ENCODE measurements at regions not wholly inside any gene's neighbourhood (a gene's known extent, or its start where the extent isn't known, plus 50 kb on each side); places are given as distances from the start of the nearest gene placed in this dataset.
A peak's percentile ranks its signal among the peaks of the same experiment; 100 is the strongest.

- Histone ChIP-seq H4K5ac (ENCODE audit: insufficient read length, low read depth, low read length) (no peak overlapping the region), H3T11ph (ENCODE audit: low read length) (peak overlapping the region; percentile 85), H3K23me2 (ENCODE audit: insufficient read length, low read depth, low read length, poor library complexity, severe bottlenecking) (no peaks in the 10 kb centered on the region), H3K14ac (ENCODE audit: insufficient read depth, low read length) (no peak overlapping the region), H3K4ac (ENCODE audit: low read depth, low read length) (no peak overlapping the region), H3K56ac (ENCODE audit: insufficient read length, low read depth, low read length) (no peak overlapping the region), H2BK120ac (ENCODE audit: low read depth, low read length, poor library complexity, severe bottlenecking) (no peak overlapping the region), H2BK12ac (ENCODE audit: insufficient read length, low read depth, low read length) (no peak overlapping the region), H4K8ac (replicated peaks; ENCODE audit: insufficient read length, low read depth, low read length) (no peak overlapping the region), H2AK5ac (ENCODE audit: insufficient read length, low read length) (no peak overlapping the region), H3K9me3 (ENCODE audit: control insufficient read depth, low read depth, low read length) (no peaks in the 10 kb centered on the region), H3K79me1 (ENCODE audit: insufficient read depth, low read depth, low read length, poor library complexity, severe bottlenecking) (no peaks in the 10 kb centered on the region), H4K91ac (ENCODE audit: insufficient read length, low read depth, low read length) (no peak overlapping the region), H3K27ac (ENCODE audit: insufficient read length, low read depth, low read length) (no peak overlapping the region), H2BK5ac (ENCODE audit: insufficient read length, low read length) (no peak overlapping the region), H4K20me1 (ENCODE audit: control insufficient read depth, insufficient read depth, insufficient read length) (no peaks in the 10 kb centered on the region), H2BK20ac (ENCODE audit: low read depth, low read length, poor library complexity, severe bottlenecking) (no peak overlapping the region), H3K23ac (ENCODE audit: insufficient read length, low read depth, low read length) (no peak overlapping the region), H3K79me2 (ENCODE audit: insufficient read depth, low read length) (no peaks in the 10 kb centered on the region), H3K9ac (ENCODE audit: extremely low read depth, insufficient read length, low read length) (no peak overlapping the region), H3K4me1 (ENCODE audit: insufficient read depth, low read length) (no peaks in the 10 kb centered on the region), H3K27me3 (ENCODE audit: insufficient read depth, low read length) (no peaks in the 10 kb centered on the region; the same call in 1 of the 2 replicates), H3K18ac (ENCODE audit: insufficient read length, low read depth, low read length) (no peak overlapping the region), H3K4me2 (ENCODE audit: insufficient read depth, insufficient read length, low read length) (no peak overlapping the region), H2BK15ac (ENCODE audit: low read depth, low read length) (no peak overlapping the region), H2AFZ (ENCODE audit: low read length) (no peak overlapping the region)
- Mint-ChIP-seq H3K27ac (no peak overlapping the region), H3K4me1 (peaks cover 6 to 22% of the 10 kb centered on the region in 2 experiments; a peak in 2 of 4 replicates), H3K36me3 (ENCODE audit: insufficient read depth in 1 of 3, low read depth in 3 of 3) (peaks cover 5 to 27% (median 6%) of the 10 kb centered on the region in 3 experiments; a peak in 4 of 7 replicates), H3K27me3 (ENCODE audit: low read depth) (peaks cover 22% of the 10 kb centered on the region), H3K4me3 (no peak overlapping the region; a peak in 1 of 5 replicates), H3K9me3 (peaks cover 10 to 14% of the 10 kb centered on the region in 2 experiments)
- TF ChIP-seq CTCF (conservative IDR thresholded peaks at IDR 0.05): no peak
- no CpG with 5 or more reads among the region's 6 CpGs for WGBS (ENCODE audit: extremely low coverage, insufficient read length, low lambda C conversion rate)
- DNase-seq: no peak
Measured at GRCh38 chr12:14273913-14274311, 91.6 kb upstream of the ATF7IP start.
